T-cell (primary cell): ENCODE measurements at regions not wholly inside any gene's neighbourhood (a gene's known extent, or its start where the extent isn't known, plus 50 kb on each side); places are given as distances from the start of the nearest gene placed in this dataset.

Source experiments
- ATAC-seq, 4 experiments: fragments of 200-7000 bp in 3 of 4; fragments of 150-1000 bp in 1 of 4; cut with Tn5 transposase; replicated peaks in 1 of 4; 1 replicate in 3 of 4; 2 replicates in 1 of 4; pipeline ENCODE4 v1.10.0; 2021; ENCODE audit warnings: moderate library complexity in 3 of 4, mild to moderate bottlenecking in 2 of 4, moderate number of reproducible peaks in 1 of 4
- CTCF ChIA-PET, 2 donors: fragments of 300-600 bp; sonication (Branson Sonifier 250); formaldehyde crosslinking; loops; one replicate each; lab custom pipeline; 2022; ENCODE audit warnings: antibody characterized with exemption in 2 of 2; lab: Charles Lee
- POLR2A ChIA-PET, 2 donors: fragments of 300-600 bp; sonication (Branson Sonifier 250); formaldehyde crosslinking; loops; one replicate each; lab custom pipeline; 2022; ENCODE audit warnings: antibody characterized with exemption in 2 of 2; lab: Charles Lee
- DNase-seq, 35 experiments: peaks; one replicate each; pipeline versions ENCODE4 v3.0.0 to v3.0.0-alpha.2; 2013 to 2023
- H3K27ac ChIP-seq: one replicate; pipeline ENCODE4 v1.5.1; 2013; ENCODE audit warnings: low read length
- H3K27me3 ChIP-seq, 2 experiments: replicated peaks in 1 of 2; 1 replicate in 1 of 2; 2 replicates in 1 of 2; pipeline versions ENCODE4 v1.6.1 to v1.7.0; 2013; ENCODE audit warnings: low read length in 1 of 2, mixed read lengths in 1 of 2; ENCODE audit not compliant: control insufficient read depth in 2 of 2, insufficient read depth in 2 of 2; ENCODE audit errors: extremely low read depth in 1 of 2
- H3K36me3 ChIP-seq, 2 donors: 1 replicate in 1 of 2; 2 replicates in 1 of 2; pipeline versions ENCODE4 v1.6.1 to v1.7.0; 2013; ENCODE audit warnings: low read length in 1 of 2; ENCODE audit not compliant: control insufficient read depth in 2 of 2, insufficient read depth in 1 of 2; ENCODE audit errors: extremely low read depth in 1 of 2
- H3K4me1 ChIP-seq, 2 experiments: 1 replicate in 1 of 2; 2 replicates in 1 of 2; pipeline versions ENCODE4 v1.6.1 to v1.7.0; 2013; ENCODE audit warnings: low read length in 2 of 2, mixed read lengths in 1 of 2; ENCODE audit not compliant: insufficient read depth in 2 of 2, control insufficient read depth in 1 of 2; ENCODE audit errors: extremely low read depth in 1 of 2
- H3K4me3 ChIP-seq, 2 donors: 1 replicate in 1 of 2; 2 replicates in 1 of 2; pipeline versions ENCODE4 v1.5.1 to v1.7.0; 2013; ENCODE audit warnings: mild to moderate bottlenecking in 2 of 2, low read length in 1 of 2, moderate library complexity in 1 of 2; ENCODE audit not compliant: control insufficient read depth in 1 of 2; ENCODE audit errors: extremely low read depth in 1 of 2
- H3K9me3 ChIP-seq: 2 replicates; pipeline ENCODE4 v1.7.0; 2013
- H3K27ac Mint-ChIP-seq, 2 donors: one replicate each; pipeline ENCODE4 v1.8.0; 2020 to 2021; ENCODE audit warnings: mild to moderate bottlenecking in 2 of 2, mixed read lengths in 2 of 2
- H3K27me3 Mint-ChIP-seq, 2 donors: one replicate each; pipeline ENCODE4 v1.8.0; 2021 to 2022; ENCODE audit warnings: mixed read lengths in 2 of 2
- H3K36me3 Mint-ChIP-seq: one replicate; pipeline ENCODE4 v1.8.0; 2021; ENCODE audit warnings: mixed read lengths
- H3K4me1 Mint-ChIP-seq, 3 donors: one replicate each; pipeline ENCODE4 v1.8.0; 2020 to 2022; ENCODE audit warnings: mixed read lengths in 3 of 3, mild to moderate bottlenecking in 1 of 3
- H3K4me3 Mint-ChIP-seq, 3 donors: one replicate each; pipeline ENCODE4 v1.8.0; 2020 to 2022; ENCODE audit warnings: mild to moderate bottlenecking in 3 of 3, mixed read lengths in 3 of 3, moderate library complexity in 3 of 3
- H3K9me3 Mint-ChIP-seq, 3 donors: one replicate each; pipeline ENCODE4 v1.8.0; 2020 to 2022; ENCODE audit warnings: mixed read lengths in 3 of 3
- WGBS: methylation state at CpG from one replicate; pipeline ENCODE4 v1.1.5; 2013; ENCODE audit warnings: missing lambda C conversion rate; ENCODE audit not compliant: insufficient coverage; 5-methylcytosine and 5-hydroxymethylcytosine counted together

- H3K9me3 Mint-ChIP-seq, result no peaks in the 10 kb centered on the region
- Histone ChIP-seq H3K4me3 (no peak overlapping the region), H3K27me3 (no peaks in the 10 kb centered on the region), H3K36me3 (no peaks in the 10 kb centered on the region), H3K4me1 (no peaks in the 10 kb centered on the region), H3K27ac (no peak overlapping the region), H3K9me3 (no peaks in the 10 kb centered on the region)
- CTCF ChIA-PET, result no interaction called here
- POLR2A ChIA-PET, result no interaction called here
- H3K4me1 Mint-ChIP-seq, result no peaks in the 10 kb centered on the region
- no peaks in the 10 kb centered on the region for H3K36me3 Mint-ChIP-seq
- peaks cover 3 to 20% of the 10 kb centered on the region in 2 donors for H3K27me3 Mint-ChIP-seq
- no peak overlapping the region for H3K4me3 Mint-ChIP-seq
- no CpG with 5 or more reads among the region's 4 CpGs for WGBS
- no peak overlapping the region for H3K27ac Mint-ChIP-seq
- DNase-seq, result no peak
- ATAC-seq, result no peak
Observed at GRCh38 chr11:121766991-121767390, 314.2 kb upstream of the SORL1-AS1 start.

GRCh38 chr11:121766166-121766565, 313.4 kb upstream of the SORL1-AS1 start:
- Mint-ChIP-seq H3K36me3 (no peaks in the 10 kb centered on the region), H3K4me1 (no peaks in the 10 kb centered on the region), H3K9me3 (no peaks in the 10 kb centered on the region), H3K27me3 (peaks cover 3 to 20% of the 10 kb centered on the region in 2 donors), H3K4me3 (no peak overlapping the region), H3K27ac (no peak overlapping the region)
- POLR2A ChIA-PET, result no interaction called here
- Histone ChIP-seq H3K27me3 (no peaks in the 10 kb centered on the region), H3K4me1 (no peaks in the 10 kb centered on the region), H3K27ac (no peak overlapping the region), H3K36me3 (no peaks in the 10 kb centered on the region), H3K4me3 (no peak overlapping the region), H3K9me3 (no peaks in the 10 kb centered on the region)
- DNase-seq (no peak), ATAC-seq (no peak)
- CTCF ChIA-PET, result no interaction called here
- 92% methylated on average over 12 of the region's 16 CpGs for WGBS

GRCh38 chr11:121763526-121763925, 310.8 kb upstream of the SORL1-AS1 start:
- no peak for DNase-seq
- Histone ChIP-seq H3K4me1 (no peaks in the 10 kb centered on the region), H3K36me3 (no peaks in the 10 kb centered on the region), H3K4me3 (no peak overlapping the region), H3K27ac (no peak overlapping the region), H3K27me3 (no peaks in the 10 kb centered on the region), H3K9me3 (no peaks in the 10 kb centered on the region)
- H3K9me3 Mint-ChIP-seq, result no peaks in the 10 kb centered on the region
- ChIA-PET CTCF (no interaction called here), POLR2A (no interaction called here)
- no peak for ATAC-seq
- peaks cover 3 to 13% of the 10 kb centered on the region in 2 donors for H3K27me3 Mint-ChIP-seq
- no peaks in the 10 kb centered on the region for H3K4me1 Mint-ChIP-seq
- 83% methylated on average over 2 of the region's 3 CpGs for WGBS
- no peak overlapping the region for H3K4me3 Mint-ChIP-seq
- H3K36me3 Mint-ChIP-seq, result no peaks in the 10 kb centered on the region
- no peak overlapping the region for H3K27ac Mint-ChIP-seq

GRCh38 chr11:121762820-121763219, 310.1 kb upstream of the SORL1-AS1 start:
- Histone ChIP-seq H3K9me3 (no peaks in the 10 kb centered on the region), H3K27me3 (no peaks in the 10 kb centered on the region), H3K36me3 (no peaks in the 10 kb centered on the region), H3K4me3 (no peak overlapping the region), H3K27ac (no peak overlapping the region), H3K4me1 (no peaks in the 10 kb centered on the region)
- 31% methylated on average over 11 of the region's 11 CpGs for WGBS
- no peak overlapping the region for H3K4me3 Mint-ChIP-seq
- no peaks in the 10 kb centered on the region for H3K36me3 Mint-ChIP-seq
- ChIA-PET CTCF (no interaction called here), POLR2A (no interaction called here)
- ATAC-seq, result no peak
- peaks cover 3 to 13% of the 10 kb centered on the region in 2 donors for H3K27me3 Mint-ChIP-seq
- no peak for DNase-seq
- H3K27ac Mint-ChIP-seq, result no peak overlapping the region
- H3K9me3 Mint-ChIP-seq, result no peaks in the 10 kb centered on the region
- H3K4me1 Mint-ChIP-seq, result no peaks in the 10 kb centered on the region

- Mint-ChIP-seq H3K4me3 (no peak overlapping the region), H3K27ac (no peak overlapping the region), H3K9me3 (no peaks in the 10 kb centered on the region), H3K36me3 (no peaks in the 10 kb centered on the region), H3K27me3 (peaks cover 3 to 13% of the 10 kb centered on the region in 2 donors), H3K4me1 (no peaks in the 10 kb centered on the region)
- POLR2A ChIA-PET, result no interaction called here
- no peak overlapping the region for H3K27ac ChIP-seq
- 63% methylated on average over 2 of the region's 2 CpGs for WGBS
- no peaks in the 10 kb centered on the region for H3K9me3 ChIP-seq
- DNase-seq, result no peak
- CTCF ChIA-PET, result no interaction called here
- H3K4me3 ChIP-seq, result no peak overlapping the region
- ATAC-seq, result no peak
- no peaks in the 10 kb centered on the region for H3K36me3 ChIP-seq
- no peaks in the 10 kb centered on the region for H3K4me1 ChIP-seq
- no peaks in the 10 kb centered on the region for H3K27me3 ChIP-seq
Observed at GRCh38 chr11:121761186-121761585, 308.4 kb upstream of the SORL1-AS1 start.

- Histone ChIP-seq H3K4me1 (no peaks in the 10 kb centered on the region), H3K4me3 (no peak overlapping the region), H3K36me3 (no peaks in the 10 kb centered on the region), H3K27me3 (no peaks in the 10 kb centered on the region), H3K27ac (no peak overlapping the region), H3K9me3 (no peaks in the 10 kb centered on the region)
- DNase-seq (no peak), ATAC-seq (no peak)
- H3K27me3 Mint-ChIP-seq, result peaks cover 0 to 1% of the 10 kb centered on the region in 2 donors
- no peak overlapping the region for H3K27ac Mint-ChIP-seq
- H3K36me3 Mint-ChIP-seq, result no peaks in the 10 kb centered on the region
- H3K4me3 Mint-ChIP-seq, result no peak overlapping the region
- 44% methylated on average over 4 of the region's 6 CpGs for WGBS
- POLR2A ChIA-PET, result no interaction called here
- no peaks in the 10 kb centered on the region for H3K9me3 Mint-ChIP-seq
- H3K4me1 Mint-ChIP-seq, result no peaks in the 10 kb centered on the region
- CTCF ChIA-PET, result no interaction called here
Observed at GRCh38 chr11:121757480-121758125, 304.8 kb upstream of the SORL1-AS1 start.

GRCh38 chr11:121755906-121756305, 303.1 kb upstream of the SORL1-AS1 start:
- no peak for DNase-seq
- peaks cover 0 to 4% (median 3%) of the 10 kb centered on the region in 3 donors for H3K9me3 Mint-ChIP-seq
- no peaks in the 10 kb centered on the region for H3K4me1 Mint-ChIP-seq
- no peaks in the 10 kb centered on the region for H3K36me3 Mint-ChIP-seq
- WGBS, result no CpG with 5 or more reads among the region's 3 CpGs
- ATAC-seq, result no peak
- H3K27me3 Mint-ChIP-seq, result no peaks in the 10 kb centered on the region
- Histone ChIP-seq H3K4me1 (no peaks in the 10 kb centered on the region), H3K27me3 (no peaks in the 10 kb centered on the region), H3K4me3 (no peak overlapping the region), H3K27ac (no peak overlapping the region), H3K36me3 (no peaks in the 10 kb centered on the region), H3K9me3 (no peaks in the 10 kb centered on the region)
- ChIA-PET POLR2A (no interaction called here), CTCF (no interaction called here)
- no peak overlapping the region for H3K4me3 Mint-ChIP-seq
- H3K27ac Mint-ChIP-seq, result no peak overlapping the region
